Fibroblast of lung (primary cell): ENCODE measurements at regions not wholly inside any gene's neighbourhood (a gene's known extent, or its start where the extent isn't known, plus 50 kb on each side); places are given as distances from the start of the nearest gene placed in this dataset.

Experiments
- DNase-seq, 2 donors: peaks; one replicate each; pipeline versions ENCODE4 v3.0.0 to v3.0.0-alpha.2; 2010; ENCODE audit warnings: low read depth in 2 of 2
- H2AFZ ChIP-seq: 2 replicates; pipeline ENCODE4 v1.5.1; 2012; ENCODE audit warnings: low read length, control low read depth, inconsistent platforms
- H3K27ac ChIP-seq: 2 replicates; pipeline ENCODE4 v1.5.1; 2011; ENCODE audit warnings: low read length, control low read depth; ENCODE audit not compliant: insufficient read depth
- H3K27me3 ChIP-seq: 2 replicates; pipeline ENCODE4 v1.5.1; 2011; ENCODE audit warnings: mild to moderate bottlenecking, low read length; ENCODE audit not compliant: control insufficient read depth, insufficient read depth
- H3K36me3 ChIP-seq: 2 replicates; pipeline ENCODE4 v1.5.1; 2011; ENCODE audit warnings: low read length; ENCODE audit not compliant: control insufficient read depth, insufficient read depth
- H3K4me1 ChIP-seq: 2 replicates; pipeline ENCODE4 v1.5.1; 2011; ENCODE audit warnings: low read length; ENCODE audit not compliant: control insufficient read depth, insufficient read depth; ENCODE audit errors: extremely low read depth
- H3K4me2 ChIP-seq: 2 replicates; pipeline ENCODE4 v1.5.1; 2011; ENCODE audit warnings: low read length, control low read depth; ENCODE audit not compliant: insufficient read depth; ENCODE audit errors: extremely low read depth
- H3K4me3 ChIP-seq, 4 experiments: fragments of 200-600 bp in 1 of 4; sonication (generic) in 1 of 4; replicated peaks in 1 of 4; 2 replicates each; pipeline ENCODE4 v1.5.1; 2011 to 2016; ENCODE audit warnings: low read length in 4 of 4, low read depth in 3 of 4, mild to moderate bottlenecking in 3 of 4, control low read depth in 2 of 4, inconsistent platforms in 1 of 4, mixed read lengths in 1 of 4; ENCODE audit not compliant: insufficient read depth in 1 of 4; ENCODE audit errors: control extremely low read depth in 1 of 4
- H3K79me2 ChIP-seq: 2 replicates; pipeline ENCODE4 v1.5.1; 2012; ENCODE audit warnings: mild to moderate bottlenecking, low read length, inconsistent platforms; ENCODE audit not compliant: control insufficient read depth, insufficient read depth
- H3K9ac ChIP-seq: 2 replicates; pipeline ENCODE4 v1.5.1; 2011; ENCODE audit warnings: mild to moderate bottlenecking, low read length, control low read depth; ENCODE audit not compliant: insufficient read depth
- H3K9me3 ChIP-seq: 2 replicates; pipeline ENCODE4 v1.5.1; 2012; ENCODE audit warnings: low read depth, low read length; ENCODE audit not compliant: control insufficient read depth, insufficient read depth
- H4K20me1 ChIP-seq: 2 replicates; pipeline ENCODE4 v1.5.1; 2011; ENCODE audit warnings: low read length; ENCODE audit not compliant: control insufficient read depth, insufficient read depth; ENCODE audit errors: extremely low read depth
- CTCF ChIP-seq, 2 donors: IDR thresholded peaks in 1 of 2; conservative IDR thresholded peaks in 1 of 2; 1 replicate in 1 of 2; 2 replicates in 1 of 2; pipeline ENCODE4 v1.5.1; 2011 to 2012; ENCODE audit warnings: low read length in 2 of 2, control low read depth in 1 of 2, inconsistent platforms in 1 of 2, low read depth in 1 of 2, mild to moderate bottlenecking in 1 of 2
- EZH2 ChIP-seq: IDR thresholded peaks from 2 replicates; pipeline ENCODE4 v1.5.1; 2012; ENCODE audit warnings: low read length, control low read depth, mild to moderate bottlenecking; ENCODE audit errors: missing control alignments

GRCh38 chr12:124236625-124237031 lies 58.3 kb upstream of the RFLNA start:
- no peaks in the 10 kb centered on the region for H3K27me3 ChIP-seq
- H3K9ac ChIP-seq: no peak overlapping the region
- no peaks in the 10 kb centered on the region for H3K4me1 ChIP-seq
- no peak overlapping the region for H3K4me3 ChIP-seq
- no peaks in the 10 kb centered on the region for H3K79me2 ChIP-seq
- H3K9me3 ChIP-seq: no peaks in the 10 kb centered on the region
- no peak for TF ChIP-seq CTCF (conservative IDR thresholded peaks at IDR 0.05 in 1 of 2, IDR thresholded peaks at IDR 0.05 in 1 of 2; ENCODE audit: low read depth in 1 of 2, low read length in 2 of 2)
- TF ChIP-seq EZH2: no peak
- no peaks in the 10 kb centered on the region for H4K20me1 ChIP-seq
- H3K4me2 ChIP-seq: no peak overlapping the region
- H3K27ac ChIP-seq: no peak overlapping the region
- peak; percentile 20 to 97 for DNase-seq
- no peak overlapping the region for H2AFZ ChIP-seq
- H3K36me3 ChIP-seq: no peaks in the 10 kb centered on the region

- Histone ChIP-seq H2AFZ (no peak overlapping the region), H3K79me2 (no peaks in the 10 kb centered on the region), H4K20me1 (no peaks in the 10 kb centered on the region), H3K27me3 (no peaks in the 10 kb centered on the region), H3K4me2 (no peak overlapping the region), H3K4me1 (no peaks in the 10 kb centered on the region), H3K27ac (no peak overlapping the region), H3K9me3 (no peaks in the 10 kb centered on the region), H3K9ac (no peak overlapping the region), H3K36me3 (no peaks in the 10 kb centered on the region), H3K4me3 (no peak overlapping the region)
- DNase-seq: no peak
- no peak for TF ChIP-seq EZH2
- TF ChIP-seq CTCF (conservative IDR thresholded peaks at IDR 0.05 in 1 of 2, IDR thresholded peaks at IDR 0.05 in 1 of 2; ENCODE audit: low read depth in 1 of 2, low read length in 2 of 2): no peak
These were observed 56.0 kb upstream of the RFLNA start for GRCh38 chr12:124238886-124239285.

- DNase-seq: no peak
- TF ChIP-seq CTCF (conservative IDR thresholded peaks at IDR 0.05 in 1 of 2, IDR thresholded peaks at IDR 0.05 in 1 of 2; ENCODE audit: low read depth in 1 of 2, low read length in 2 of 2) (no peak), EZH2 (no peak)
These were observed 54.4 kb upstream of the RFLNA start for GRCh38 chr12:124240493-124240892.

More at GRCh38 chr12:124240493-124240892, 54.4 kb upstream of the RFLNA start:
- no peak overlapping the region for H3K4me3 ChIP-seq
- H4K20me1 ChIP-seq: no peaks in the 10 kb centered on the region
- H3K79me2 ChIP-seq: no peaks in the 10 kb centered on the region
- no peaks in the 10 kb centered on the region for H3K36me3 ChIP-seq
- H3K4me1 ChIP-seq: no peaks in the 10 kb centered on the region
- H3K9me3 ChIP-seq: no peaks in the 10 kb centered on the region
- no peak overlapping the region for H3K4me2 ChIP-seq
- H3K9ac ChIP-seq: no peak overlapping the region
- H2AFZ ChIP-seq: no peak overlapping the region
- H3K27ac ChIP-seq: no peak overlapping the region
- no peaks in the 10 kb centered on the region for H3K27me3 ChIP-seq
